ENCODE measurements at regions not wholly inside any gene's neighbourhood (a gene's known extent, or its start where the extent isn't known, plus 50 kb on each side); places are given as distances from the start of the nearest gene placed in this dataset.

GRCh38 chr7:67552738-67553137 is 556.1 kb downstream of the TYW1 start:
- no peak for DNase-seq
- Histone ChIP-seq H3F3A (ENCODE audit: insufficient read depth, low read length) (no peaks in the 10 kb centered on the region), H4K20me1 (ENCODE audit: insufficient read depth, low read length) (no peaks in the 10 kb centered on the region), H3K4me3 (ENCODE audit: low read length) (no peak overlapping the region), H3K9me2 (replicated peaks; ENCODE audit: insufficient read depth, low read length) (no peaks in the 10 kb centered on the region), H3K9ac (ENCODE audit: low read length) (no peak overlapping the region), H3K27ac (ENCODE audit: low read length) (no peak overlapping the region), H3K4me1 (ENCODE audit: low read length) (no peaks in the 10 kb centered on the region), H2AFZ (ENCODE audit: low read length) (no peak overlapping the region), H3K4me2 (ENCODE audit: low read depth, low read length) (no peak overlapping the region), H3K9me3 (replicated peaks; ENCODE audit: insufficient read depth, low read length) (no peaks in the 10 kb centered on the region), H3K36me3 (replicated peaks; ENCODE audit: insufficient read depth, low read length) (no peaks in the 10 kb centered on the region), H3K27me3 (replicated peaks; ENCODE audit: insufficient read depth, low read length) (no peaks in the 10 kb centered on the region), H3K79me2 (ENCODE audit: low read length) (no peaks in the 10 kb centered on the region)
- no peak for TF ChIP-seq CTCF (IDR thresholded peaks at IDR 0.05; ENCODE audit: low read length)
- TF ChIP-seq EZH2phosphoT487 (IDR thresholded peaks at IDR 0.05; ENCODE audit: low read length): no peak
- no peak for TF ChIP-seq EZH2 (optimal IDR thresholded peaks at IDR 0.05; ENCODE audit: low read depth, low read length)

GRCh38 chr7:67553378-67553777 is 556.7 kb downstream of the TYW1 start:
- no peak overlapping the region for H3K4me2 ChIP-seq (ENCODE audit: low read depth, low read length)
- H3K27ac ChIP-seq (ENCODE audit: low read length): no peak overlapping the region
- H3K9ac ChIP-seq (ENCODE audit: low read length): no peak overlapping the region
- no peaks in the 10 kb centered on the region for H3F3A ChIP-seq (ENCODE audit: insufficient read depth, low read length)
- no peaks in the 10 kb centered on the region for H4K20me1 ChIP-seq (ENCODE audit: insufficient read depth, low read length)
- no peaks in the 10 kb centered on the region for H3K79me2 ChIP-seq (ENCODE audit: low read length)
- no peaks in the 10 kb centered on the region for H3K27me3 ChIP-seq (replicated peaks; ENCODE audit: insufficient read depth, low read length)
- no peaks in the 10 kb centered on the region for H3K36me3 ChIP-seq (replicated peaks; ENCODE audit: insufficient read depth, low read length)
- no peaks in the 10 kb centered on the region for H3K9me3 ChIP-seq (replicated peaks; ENCODE audit: insufficient read depth, low read length)
- no peak overlapping the region for H3K4me3 ChIP-seq (ENCODE audit: low read length)
- H2AFZ ChIP-seq (ENCODE audit: low read length): no peak overlapping the region
- no peaks in the 10 kb centered on the region for H3K9me2 ChIP-seq (replicated peaks; ENCODE audit: insufficient read depth, low read length)
- H3K4me1 ChIP-seq (ENCODE audit: low read length): no peaks in the 10 kb centered on the region
- TF ChIP-seq EZH2phosphoT487 (IDR thresholded peaks at IDR 0.05; ENCODE audit: low read length) (no peak), CTCF (IDR thresholded peaks at IDR 0.05; ENCODE audit: low read length) (no peak), EZH2 (optimal IDR thresholded peaks at IDR 0.05; ENCODE audit: low read depth, low read length) (no peak)
- no peak for DNase-seq

- Histone ChIP-seq H3K4me1 (ENCODE audit: low read length) (no peaks in the 10 kb centered on the region), H3F3A (ENCODE audit: insufficient read depth, low read length) (no peaks in the 10 kb centered on the region)
- TF ChIP-seq EZH2 (optimal IDR thresholded peaks at IDR 0.05; ENCODE audit: low read depth, low read length) (no peak), CTCF (IDR thresholded peaks at IDR 0.05; ENCODE audit: low read length) (no peak), EZH2phosphoT487 (IDR thresholded peaks at IDR 0.05; ENCODE audit: low read length) (no peak)
These were observed 558.4 kb downstream of the TYW1 start for GRCh38 chr7:67554986-67555385.

More at GRCh38 chr7:67554986-67555385, 558.4 kb downstream of the TYW1 start:
- Histone ChIP-seq H3K9me3 (replicated peaks; ENCODE audit: insufficient read depth, low read length) (no peaks in the 10 kb centered on the region), H3K27me3 (replicated peaks; ENCODE audit: insufficient read depth, low read length) (no peaks in the 10 kb centered on the region), H3K27ac (ENCODE audit: low read length) (no peak overlapping the region), H3K36me3 (replicated peaks; ENCODE audit: insufficient read depth, low read length) (no peaks in the 10 kb centered on the region), H3K4me3 (ENCODE audit: low read length) (no peak overlapping the region), H3K9me2 (replicated peaks; ENCODE audit: insufficient read depth, low read length) (no peaks in the 10 kb centered on the region), H3K4me2 (ENCODE audit: low read depth, low read length) (no peak overlapping the region), H3K79me2 (ENCODE audit: low read length) (no peaks in the 10 kb centered on the region), H3K9ac (ENCODE audit: low read length) (no peak overlapping the region), H4K20me1 (ENCODE audit: insufficient read depth, low read length) (no peaks in the 10 kb centered on the region), H2AFZ (ENCODE audit: low read length) (no peak overlapping the region)
- DNase-seq: no peak
